ENCODE measurements at regions not wholly inside any gene's neighbourhood (a gene's known extent, or its start where the extent isn't known, plus 50 kb on each side); places are given as distances from the start of the nearest gene placed in this dataset.

DNA sequence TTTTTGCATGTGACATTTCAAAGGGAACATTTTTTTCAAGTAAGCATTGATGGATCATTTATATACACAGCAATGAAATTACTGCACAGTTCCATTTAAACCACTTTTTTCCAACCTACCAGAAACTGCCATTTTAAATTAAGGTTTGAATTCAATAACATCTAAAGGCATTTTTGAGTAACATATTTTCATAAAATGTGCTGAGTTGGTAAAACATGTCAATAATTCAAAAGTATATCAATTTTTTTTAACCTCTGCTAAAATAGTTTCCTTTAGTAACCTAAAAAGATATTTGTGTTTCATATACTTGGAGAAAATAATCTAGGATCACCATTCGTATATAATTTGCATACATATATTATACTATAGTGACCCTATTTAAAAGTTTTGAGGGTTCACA, 355.1 kb upstream of the KCNMB2 start:
- TF ChIP-seq, protein P1, sequence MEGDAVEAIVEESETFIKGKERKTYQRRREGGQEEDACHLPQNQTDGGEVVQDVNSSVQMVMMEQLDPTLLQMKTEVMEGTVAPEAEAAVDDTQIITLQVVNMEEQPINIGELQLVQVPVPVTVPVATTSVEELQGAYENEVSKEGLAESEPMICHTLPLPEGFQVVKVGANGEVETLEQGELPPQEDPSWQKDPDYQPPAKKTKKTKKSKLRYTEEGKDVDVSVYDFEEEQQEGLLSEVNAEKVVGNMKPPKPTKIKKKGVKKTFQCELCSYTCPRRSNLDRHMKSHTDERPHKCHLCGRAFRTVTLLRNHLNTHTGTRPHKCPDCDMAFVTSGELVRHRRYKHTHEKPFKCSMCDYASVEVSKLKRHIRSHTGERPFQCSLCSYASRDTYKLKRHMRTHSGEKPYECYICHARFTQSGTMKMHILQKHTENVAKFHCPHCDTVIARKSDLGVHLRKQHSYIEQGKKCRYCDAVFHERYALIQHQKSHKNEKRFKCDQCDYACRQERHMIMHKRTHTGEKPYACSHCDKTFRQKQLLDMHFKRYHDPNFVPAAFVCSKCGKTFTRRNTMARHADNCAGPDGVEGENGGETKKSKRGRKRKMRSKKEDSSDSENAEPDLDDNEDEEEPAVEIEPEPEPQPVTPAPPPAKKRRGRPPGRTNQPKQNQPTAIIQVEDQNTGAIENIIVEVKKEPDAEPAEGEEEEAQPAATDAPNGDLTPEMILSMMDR (IDR thresholded peaks at IDR 0.05) = no peak
- TF ChIP-seq EP300 (IDR thresholded peaks at IDR 0.05) (no peak), POLR2AphosphoS5 (IDR thresholded peaks at IDR 0.05) (no peak), POLR2A (IDR thresholded peaks at IDR 0.05; ENCODE audit: low read depth) (no peak)
